Skeletal muscle tissue (tissue), 3 donors: ENCODE measurements at regions not wholly inside any gene's neighbourhood (a gene's known extent, or its start where the extent isn't known, plus 50 kb on each side); places are given as distances from the start of the nearest gene placed in this dataset.

Experiments used
- H3K27ac ChIP-seq: one replicate; pipeline ENCODE4 v1.7.0; 2013; ENCODE audit warnings: mild to moderate bottlenecking, low read depth, low read length, inconsistent platforms
- H3K27me3 ChIP-seq, 3 donors: one replicate each; pipeline ENCODE4 v1.7.0; 2013; ENCODE audit warnings: low read length in 3 of 3; ENCODE audit not compliant: control insufficient read depth in 3 of 3, insufficient read depth in 3 of 3
- H3K36me3 ChIP-seq, 3 donors: one replicate each; pipeline ENCODE4 v1.7.0; 2013; ENCODE audit warnings: low read length in 3 of 3; ENCODE audit not compliant: control insufficient read depth in 3 of 3, insufficient read depth in 3 of 3
- H3K4me1 ChIP-seq, 3 donors: one replicate each; pipeline ENCODE4 v1.7.0; 2013; ENCODE audit warnings: low read length in 3 of 3, mild to moderate bottlenecking in 3 of 3; ENCODE audit not compliant: control insufficient read depth in 3 of 3, insufficient read depth in 3 of 3
- H3K4me3 ChIP-seq, 3 donors: one replicate each; pipeline ENCODE4 v1.7.0; 2013; ENCODE audit warnings: low read length in 3 of 3
- H3K9ac ChIP-seq, 3 donors: one replicate each; pipeline ENCODE4 v1.7.0; 2013; ENCODE audit warnings: low read length in 3 of 3, mild to moderate bottlenecking in 3 of 3, moderate library complexity in 2 of 3, low read depth in 1 of 3
- H3K9me3 ChIP-seq, 3 donors: one replicate each; pipeline ENCODE4 v1.7.0; 2013; ENCODE audit warnings: low read length in 3 of 3; ENCODE audit not compliant: control insufficient read depth in 3 of 3
- donor health status: Osteomylitis.

DNA sequence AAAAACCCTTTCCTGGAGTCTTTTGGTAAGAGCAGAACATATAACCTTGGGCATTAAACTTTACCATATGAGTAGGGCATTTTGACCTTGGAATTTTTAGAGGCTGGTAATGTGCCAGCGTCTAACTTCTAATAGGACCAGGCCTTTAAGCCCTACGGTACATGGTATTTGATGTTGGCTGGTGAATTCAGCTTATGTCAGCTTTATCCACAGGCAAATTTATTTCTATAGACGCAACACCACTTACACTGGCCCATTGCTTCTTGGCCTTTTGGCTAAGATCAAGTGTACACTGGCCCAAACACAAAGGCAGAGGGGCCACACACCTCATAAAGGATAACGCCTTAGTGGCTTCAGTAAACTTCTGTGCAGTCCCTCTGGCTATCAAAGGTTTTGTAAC, 410.2 kb upstream of the LARGE1 start:
- Histone ChIP-seq H3K27me3 (no peaks in the 10 kb centered on the region), H3K9me3 (peaks cover 0 to 3% (median 3%) of the 10 kb centered on the region in 3 donors), H3K27ac (no peak overlapping the region), H3K4me3 (no peak overlapping the region), H3K4me1 (no peaks in the 10 kb centered on the region), H3K9ac (no peak overlapping the region), H3K36me3 (no peaks in the 10 kb centered on the region)

DNA sequence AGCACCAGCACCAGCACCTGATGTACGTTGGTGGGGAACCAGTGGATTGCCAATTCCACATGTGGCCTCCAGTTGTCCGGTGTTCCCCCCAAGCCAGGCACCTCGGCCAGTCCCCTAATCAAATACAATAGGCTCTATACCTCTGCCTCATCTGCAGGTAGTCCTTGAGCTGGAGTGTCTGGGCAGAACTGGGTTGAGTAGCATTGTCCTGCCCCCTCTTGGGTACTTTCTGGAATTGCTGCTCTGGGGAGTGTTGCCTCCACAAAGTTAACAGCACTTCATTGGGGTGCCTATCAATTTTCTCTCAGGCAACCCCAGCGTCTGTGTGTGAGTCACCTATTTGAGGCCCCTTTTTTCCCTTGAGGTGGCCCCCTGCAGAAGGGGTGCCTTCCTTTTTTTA, 413.0 kb upstream of the LARGE1 start:
- no peaks in the 10 kb centered on the region for H3K4me1 ChIP-seq
- no peak overlapping the region for H3K9ac ChIP-seq
- H3K36me3 ChIP-seq: no peaks in the 10 kb centered on the region
- no peaks in the 10 kb centered on the region for H3K27me3 ChIP-seq
- H3K9me3 ChIP-seq: peaks cover 0 to 7% (median 3%) of the 10 kb centered on the region in 3 donors
- H3K4me3 ChIP-seq: no peak overlapping the region
- no peak overlapping the region for H3K27ac ChIP-seq

DNA sequence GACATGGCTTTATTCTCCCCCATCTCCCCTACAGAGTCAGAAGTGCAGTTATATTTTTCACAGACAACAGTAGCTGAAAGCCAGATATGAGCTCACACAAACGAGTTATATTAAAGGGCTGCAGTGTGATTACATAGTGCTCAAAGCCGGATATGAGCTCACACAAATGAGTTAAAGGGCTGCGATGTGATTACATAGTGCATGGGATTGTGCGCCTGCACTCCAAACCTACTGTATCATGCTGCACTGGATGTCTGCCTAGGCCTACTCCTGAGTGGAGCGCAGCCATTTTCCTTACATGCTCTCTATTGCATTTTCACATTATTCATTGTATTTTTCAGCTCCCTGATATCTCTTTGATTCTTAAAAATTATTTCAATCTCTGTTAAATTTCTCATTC, 414.6 kb upstream of the LARGE1 start:
- Histone ChIP-seq H3K36me3 (no peaks in the 10 kb centered on the region), H3K9me3 (peaks cover 0 to 7% (median 3%) of the 10 kb centered on the region in 3 donors), H3K9ac (no peak overlapping the region), H3K4me3 (no peak overlapping the region), H3K27me3 (no peaks in the 10 kb centered on the region), H3K4me1 (no peaks in the 10 kb centered on the region), H3K27ac (no peak overlapping the region)

DNA sequence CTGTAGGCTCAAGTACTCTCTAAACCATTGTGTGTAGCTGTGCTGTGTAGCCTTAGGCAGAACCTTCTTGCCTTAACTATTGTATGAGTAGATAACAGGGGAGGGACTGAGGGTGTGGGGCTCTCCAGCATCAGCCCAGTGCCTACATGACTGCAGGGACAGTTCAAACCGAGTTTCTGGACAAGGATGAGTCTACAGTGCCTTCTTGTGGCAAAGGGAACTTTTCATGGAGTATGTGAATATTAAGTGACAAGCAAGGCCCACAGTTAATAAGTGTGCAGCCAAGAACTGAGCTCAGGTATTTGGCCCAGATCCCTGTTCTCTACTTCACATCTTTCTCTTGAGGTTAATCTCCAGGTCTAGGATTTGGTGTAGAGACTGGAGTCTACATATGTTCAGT, 424.4 kb upstream of the LARGE1 start:
- no peaks in the 10 kb centered on the region for H3K27me3 ChIP-seq
- no peaks in the 10 kb centered on the region for H3K9me3 ChIP-seq
- no peak overlapping the region for H3K4me3 ChIP-seq
- no peaks in the 10 kb centered on the region for H3K36me3 ChIP-seq
- H3K27ac ChIP-seq: no peak overlapping the region
- H3K4me1 ChIP-seq: no peaks in the 10 kb centered on the region
- H3K9ac ChIP-seq: no peak overlapping the region

DNA sequence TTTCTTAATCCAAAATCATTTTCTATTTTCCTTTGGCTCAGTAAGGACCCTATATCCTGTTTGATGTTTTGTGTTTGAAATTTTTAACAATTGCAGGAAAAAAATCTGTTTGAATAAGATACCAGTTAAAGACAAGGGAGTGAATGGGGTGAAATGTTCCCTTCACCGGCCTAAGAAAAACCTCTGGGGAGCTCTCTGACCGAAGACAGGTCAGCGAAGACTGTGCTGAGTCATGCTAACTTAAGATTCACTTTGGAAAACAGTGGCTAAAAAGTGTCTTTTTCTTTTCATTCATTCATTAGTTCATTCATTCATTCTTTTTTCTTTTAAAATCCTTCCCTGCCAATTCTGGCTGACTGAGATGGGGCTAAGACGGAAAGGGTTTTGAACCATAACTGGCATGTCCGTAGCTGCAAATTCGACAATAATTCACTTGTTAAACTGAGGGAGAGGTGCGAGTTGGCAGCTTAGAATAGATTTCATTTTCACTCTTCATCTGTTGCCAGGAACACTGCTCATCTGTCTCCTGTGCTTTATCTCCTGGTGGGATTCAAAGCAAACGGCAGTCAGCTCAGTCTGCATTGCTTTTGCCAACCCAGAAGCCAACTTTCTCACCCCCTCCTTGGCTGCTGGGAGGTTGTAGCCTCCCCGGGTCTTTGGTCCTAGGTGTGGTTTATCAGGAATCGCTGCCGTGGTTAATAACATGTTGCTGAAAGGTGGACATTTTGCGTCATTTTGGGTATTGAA, 434.0 kb upstream of the LARGE1 start:
- Histone ChIP-seq H3K27ac (no peak overlapping the region), H3K9ac (no peak overlapping the region), H3K27me3 (no peaks in the 10 kb centered on the region), H3K4me3 (no peak overlapping the region), H3K36me3 (no peaks in the 10 kb centered on the region), H3K4me1 (no peaks in the 10 kb centered on the region), H3K9me3 (no peaks in the 10 kb centered on the region)

DNA sequence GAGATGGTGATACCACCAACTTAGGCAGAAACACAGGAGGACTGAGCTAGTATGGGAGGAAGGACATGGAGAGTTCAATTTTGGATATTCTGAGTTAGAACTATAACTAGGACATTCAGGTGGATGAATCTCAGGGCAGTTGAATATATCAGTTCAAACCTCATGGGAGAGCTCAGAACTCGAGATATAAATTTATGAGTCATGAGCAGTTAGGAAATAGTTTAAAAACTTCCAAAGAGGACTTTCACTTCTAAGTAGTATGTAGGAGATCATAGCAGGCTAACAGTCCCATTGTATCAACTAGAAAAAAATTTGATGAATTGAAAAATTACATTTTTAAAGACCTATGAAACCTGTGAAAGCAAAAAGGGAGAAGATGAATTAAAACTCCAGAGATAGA, 436.2 kb upstream of the LARGE1 start:
- Histone ChIP-seq H3K4me3 (no peak overlapping the region), H3K27ac (no peak overlapping the region), H3K9ac (no peak overlapping the region), H3K9me3 (no peaks in the 10 kb centered on the region), H3K27me3 (no peaks in the 10 kb centered on the region), H3K4me1 (no peaks in the 10 kb centered on the region), H3K36me3 (no peaks in the 10 kb centered on the region)

DNA sequence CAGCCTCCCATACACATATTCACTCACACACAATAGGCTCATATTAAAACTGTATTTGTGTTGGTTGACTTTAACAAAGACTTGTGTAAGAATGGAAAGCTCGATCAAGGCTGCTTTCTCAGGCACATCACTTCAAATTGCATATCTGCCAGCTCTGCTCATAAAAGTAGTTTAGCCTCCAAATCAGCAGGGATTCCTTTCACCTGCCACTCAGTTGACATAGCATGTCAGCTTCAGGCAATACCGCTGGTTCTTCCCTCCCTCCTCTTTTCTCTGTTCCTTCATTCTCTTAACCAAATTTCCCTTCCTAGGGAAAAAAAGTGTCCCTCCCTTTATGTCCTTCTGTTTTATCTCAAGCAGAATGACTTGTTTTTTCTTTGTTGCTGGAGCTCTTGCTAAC, 450.4 kb upstream of the LARGE1 start:
- Histone ChIP-seq H3K4me1 (no peaks in the 10 kb centered on the region), H3K27me3 (no peaks in the 10 kb centered on the region), H3K36me3 (no peaks in the 10 kb centered on the region), H3K9me3 (peaks cover 0 to 6% (median 0%) of the 10 kb centered on the region in 3 donors), H3K4me3 (no peak overlapping the region), H3K9ac (no peak overlapping the region), H3K27ac (no peak overlapping the region)

DNA sequence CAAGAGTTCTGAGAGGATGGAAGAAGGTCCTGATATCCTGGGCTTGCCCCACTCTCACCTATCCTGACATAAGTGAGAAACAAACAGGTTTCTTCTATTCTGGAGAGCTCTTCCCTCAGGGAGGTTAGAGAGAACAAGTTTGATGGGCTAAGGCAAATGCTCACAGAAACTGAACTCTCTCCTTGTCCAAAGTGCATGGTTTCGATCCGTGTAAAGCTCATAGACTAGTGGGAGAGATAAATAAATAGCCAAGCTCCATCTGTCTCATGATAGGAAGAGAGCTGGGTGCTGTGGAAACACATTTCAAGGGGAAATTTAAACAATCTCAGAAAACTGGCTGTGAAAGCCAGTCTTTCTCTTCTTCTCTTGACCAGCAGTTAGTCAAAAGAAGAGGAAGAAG, 459.5 kb upstream of the LARGE1 start:
- Histone ChIP-seq H3K4me1 (no peaks in the 10 kb centered on the region), H3K9me3 (peaks cover 0 to 2% (median 0%) of the 10 kb centered on the region in 3 donors), H3K27ac (no peak overlapping the region), H3K4me3 (no peak overlapping the region), H3K27me3 (no peaks in the 10 kb centered on the region), H3K36me3 (no peaks in the 10 kb centered on the region), H3K9ac (no peak overlapping the region)

DNA sequence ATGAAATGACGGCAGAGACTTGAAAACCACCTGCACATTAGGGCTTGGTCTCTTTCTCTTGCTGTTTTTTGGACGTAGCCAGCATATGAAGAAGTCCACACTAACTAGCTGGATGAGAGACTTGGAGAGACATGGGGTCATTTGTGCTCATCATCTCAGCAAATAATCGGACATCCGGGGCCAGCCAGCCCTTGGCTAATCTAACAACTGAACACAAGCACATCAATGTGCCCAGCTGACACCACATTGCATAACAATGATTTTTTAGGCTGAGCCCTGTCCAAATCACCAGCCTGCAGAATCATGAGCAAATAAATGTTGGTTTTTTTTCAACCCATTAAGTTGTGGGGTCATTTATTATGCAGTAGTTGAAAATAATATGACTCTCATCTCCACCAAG, 460.3 kb upstream of the LARGE1 start:
- no peaks in the 10 kb centered on the region for H3K4me1 ChIP-seq
- no peak overlapping the region for H3K9ac ChIP-seq
- H3K36me3 ChIP-seq: no peaks in the 10 kb centered on the region
- no peak overlapping the region for H3K27ac ChIP-seq
- H3K9me3 ChIP-seq: peaks cover 0 to 2% (median 0%) of the 10 kb centered on the region in 3 donors
- H3K4me3 ChIP-seq: no peak overlapping the region
- no peaks in the 10 kb centered on the region for H3K27me3 ChIP-seq

DNA sequence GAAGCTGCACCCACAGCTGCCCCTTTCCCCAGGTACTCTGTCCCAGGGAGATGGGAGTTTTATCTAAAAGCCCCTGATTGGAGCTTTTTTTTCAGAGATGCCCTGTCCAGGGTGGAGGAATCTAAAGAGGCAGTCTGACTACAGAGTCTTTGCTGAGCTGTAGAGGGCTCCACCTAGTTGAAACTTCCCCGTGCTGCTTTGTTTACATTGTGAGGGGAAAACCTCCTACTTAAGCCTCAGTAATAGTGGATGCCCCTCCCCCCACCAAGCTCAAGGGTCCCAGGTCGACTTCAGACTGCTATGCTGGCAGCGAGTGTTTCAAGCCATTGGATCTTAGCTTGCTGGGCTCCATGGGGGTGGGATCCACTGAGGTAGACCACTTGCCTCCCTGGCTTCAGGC, 470.1 kb upstream of the LARGE1 start:
- no peaks in the 10 kb centered on the region for H3K4me1 ChIP-seq
- no peak overlapping the region for H3K27ac ChIP-seq
- no peaks in the 10 kb centered on the region for H3K36me3 ChIP-seq
- no peaks in the 10 kb centered on the region for H3K27me3 ChIP-seq
- peaks cover 0 to 2% (median 0%) of the 10 kb centered on the region in 3 donors for H3K9me3 ChIP-seq
- no peak overlapping the region for H3K9ac ChIP-seq
- H3K4me3 ChIP-seq: no peak overlapping the region
